Esophagus muscularis mucosa (tissue), 4 donors: ENCODE measurements at regions not wholly inside any gene's neighbourhood (a gene's known extent, or its start where the extent isn't known, plus 50 kb on each side); places are given as distances from the start of the nearest gene placed in this dataset.
"Not testable (repeated sequence)": the region's sequence is repeated elsewhere in the genome, so short reads cannot be mapped to it uniquely, and the experiment has no call there.

Source experiments
- DNase-seq: peaks from one replicate; pipeline ENCODE4 v3.0.0-alpha.2; 2017; ENCODE audit errors: extremely low spot score
- H3K27ac ChIP-seq, 4 donors: fragments of 200-600 bp; sonication (generic); replicated peaks in 1 of 4; 1 replicate in 3 of 4; 2 replicates in 1 of 4; pipeline ENCODE4 v1.5.1; 2016 to 2019; ENCODE audit warnings: mild to moderate bottlenecking in 1 of 4
- H3K27me3 ChIP-seq, 4 donors: fragments of 200-600 bp; sonication (generic); one replicate each; pipeline versions ENCODE4 v1.5.1 to v1.6.0; 2016 to 2019
- H3K36me3 ChIP-seq, 4 donors: fragments of 200-600 bp; sonication (generic); one replicate each; pipeline ENCODE4 v1.5.1; 2016 to 2019
- H3K4me1 ChIP-seq, 4 donors: fragments of 200-600 bp; sonication (generic); one replicate each; pipeline ENCODE4 v1.5.1; 2016 to 2019
- H3K4me3 ChIP-seq, 4 donors: fragments of 200-600 bp; sonication (generic); 1 replicate in 2 of 4; 2 replicates in 2 of 4; pipeline ENCODE4 v1.5.1; 2016 to 2019; ENCODE audit warnings: mild to moderate bottlenecking in 4 of 4, moderate library complexity in 1 of 4
- H3K9me3 ChIP-seq, 4 donors: fragments of 200-600 bp; sonication (generic); 1 replicate in 3 of 4; 2 replicates in 1 of 4; pipeline ENCODE4 v1.5.1; 2016 to 2019
- CTCF ChIP-seq, 3 experiments: fragments of 200-600 bp in 2 of 3; fragments of 450-650 bp in 1 of 3; sonication (generic) in 2 of 3; IDR thresholded peaks; one replicate each; pipeline ENCODE4 v1.5.1; 2017 to 2019; ENCODE audit warnings: antibody characterized with exemption in 3 of 3, mild to moderate bottlenecking in 2 of 3, moderate library complexity in 1 of 3
- EP300 ChIP-seq: sonication (generic); formaldehyde crosslinking; IDR thresholded peaks from one replicate; pipeline ENCODE4 v1.6.1; 2017; ENCODE audit warnings: antibody characterized with exemption
- POLR2A ChIP-seq: fragments of 450-650 bp; IDR thresholded peaks from one replicate; pipeline ENCODE4 v1.6.1; 2017; ENCODE audit warnings: antibody characterized with exemption, moderate library complexity, mild to moderate bottlenecking, low read depth
- POLR2AphosphoS5 ChIP-seq, 2 donors: sonication (generic); formaldehyde crosslinking; IDR thresholded peaks; one replicate each; pipeline ENCODE4 v1.6.1; 2017; ENCODE audit warnings: antibody characterized with exemption in 2 of 2
- WGBS: methylation state at CpG from one replicate; pipeline ENCODE4 v1.1.5; 2018; 5-methylcytosine and 5-hydroxymethylcytosine counted together
- intact Hi-C: fragments of 100-400 bp; cut with DNase I; formaldehyde crosslinking; loops from one replicate; pipeline ENCODE4 v1.15.1; 2023

- H3K4me1 ChIP-seq, intact Hi-C loops: not testable (repeated sequence)
- WGBS, result 98% methylated on average over 2 of the region's 2 CpGs
Measured at GRCh38 chr7:35962607-35963006, 161.8 kb downstream of the SEPTIN7 start.

GRCh38 chr7:35967366-35968139, 166.7 kb downstream of the SEPTIN7 start:
- Histone ChIP-seq H3K4me3 (no peak overlapping the region), H3K27me3 (peaks cover 0 to 33% (median 0%) of the 10 kb centered on the region in 4 donors), H3K9me3 (no peaks in the 10 kb centered on the region), H3K4me1 (peaks cover 0 to 8% (median 6%) of the 10 kb centered on the region in 4 donors), H3K36me3 (no peaks in the 10 kb centered on the region), H3K27ac (no peak overlapping the region)
- 90% methylated on average over 14 of the region's 59 CpGs for WGBS
- intact Hi-C loops, result no loop called here
- TF ChIP-seq POLR2AphosphoS5 (IDR thresholded peaks at IDR 0.05) (no peak), EP300 (no peak), POLR2A (no peak), CTCF (IDR thresholded peaks at IDR 0.05) (no peak)
- peak; percentile 82 for DNase-seq

More at GRCh38 chr7:35962607-35963006, 161.8 kb downstream of the SEPTIN7 start:
- not testable (repeated sequence) for H3K27me3 ChIP-seq, H3K36me3 ChIP-seq, H3K27ac ChIP-seq, DNase-seq, H3K4me3 ChIP-seq, H3K9me3 ChIP-seq

GRCh38 chr7:35968140-35968940, 167.5 kb downstream of the SEPTIN7 start:
- TF ChIP-seq EP300, result no peak
- peaks cover 0 to 8% (median 6%) of the 10 kb centered on the region in 4 donors for H3K4me1 ChIP-seq
- H3K4me3 ChIP-seq, result no peak overlapping the region
- no peak for DNase-seq
- 97% methylated on average over 33 of the region's 40 CpGs for WGBS
- H3K9me3 ChIP-seq, result no peaks in the 10 kb centered on the region
- peaks cover 0 to 33% (median 0%) of the 10 kb centered on the region in 4 donors for H3K27me3 ChIP-seq
- intact Hi-C loops, result no loop called here
- H3K27ac ChIP-seq, result no peak overlapping the region
- no peaks in the 10 kb centered on the region for H3K36me3 ChIP-seq

- Histone ChIP-seq H3K4me3 (no peak overlapping the region), H3K27ac (no peak overlapping the region), H3K36me3 (no peaks in the 10 kb centered on the region), H3K4me1 (peaks cover 0 to 8% (median 6%) of the 10 kb centered on the region in 4 donors), H3K9me3 (no peaks in the 10 kb centered on the region), H3K27me3 (peaks cover 0 to 33% (median 0%) of the 10 kb centered on the region in 4 donors)
- 59% methylated on average over 10 of the region's 10 CpGs for WGBS
- no peak for DNase-seq
- intact Hi-C loops, result no loop called here
- TF ChIP-seq POLR2A (no peak), EP300 (no peak), CTCF (IDR thresholded peaks at IDR 0.05) (no peak), POLR2AphosphoS5 (IDR thresholded peaks at IDR 0.05) (no peak)
Measured at GRCh38 chr7:35969066-35969465, 168.2 kb downstream of the SEPTIN7 start.

GRCh38 chr7:35970458-35970857, 169.6 kb downstream of the SEPTIN7 start:
- Histone ChIP-seq H3K4me1 (peaks cover 0 to 8% (median 6%) of the 10 kb centered on the region in 4 donors), H3K27me3 (peaks cover 0 to 33% (median 0%) of the 10 kb centered on the region in 4 donors), H3K4me3 (no peak overlapping the region), H3K36me3 (no peaks in the 10 kb centered on the region), H3K27ac (no peak overlapping the region), H3K9me3 (no peaks in the 10 kb centered on the region)
- intact Hi-C loops, result loop anchor here (10.0 kb wide), 1 partner anchor 266 kb away; no protein-coding TSS in a partner anchor
- 91% methylated on average over 2 of the region's 2 CpGs for WGBS
- no peak for TF ChIP-seq EP300
- TF ChIP-seq POLR2AphosphoS5 (IDR thresholded peaks at IDR 0.05), result no peak
- no peak for TF ChIP-seq CTCF (IDR thresholded peaks at IDR 0.05)
- TF ChIP-seq POLR2A, result no peak
- DNase-seq, result no peak
